ENCODE measurements at regions not wholly inside any gene's neighbourhood (a gene's known extent, or its start where the extent isn't known, plus 50 kb on each side); places are given as distances from the start of the nearest gene placed in this dataset.

- Histone ChIP-seq H3K9me3 (ENCODE audit: control insufficient read depth in 4 of 4, insufficient read depth in 3 of 4, low read length in 3 of 4) (peaks cover 0 to 1% (median 0%) of the 10 kb centered on the region in 4 donors), H3K9ac (ENCODE audit: insufficient read depth in 1 of 2, low read length in 2 of 2) (no peak overlapping the region), H3K27me3 (ENCODE audit: control insufficient read depth in 3 of 3, insufficient read depth in 3 of 3, low read length in 2 of 3) (no peaks in the 10 kb centered on the region), H3K4me3 (no peak overlapping the region), H3K27ac (ENCODE audit: low read depth in 1 of 2, low read length in 1 of 2) (no peak overlapping the region), H3K36me3 (ENCODE audit: control insufficient read depth in 4 of 4, insufficient read depth in 4 of 4, low read length in 4 of 4) (no peaks in the 10 kb centered on the region), H3K4me1 (ENCODE audit: control insufficient read depth in 5 of 5, insufficient read depth in 5 of 5, low read length in 5 of 5) (no peaks in the 10 kb centered on the region)
- DNase-seq (no peak), ATAC-seq (ENCODE audit: insufficient read depth, low FRiP score) (no peak)
- 85 to 86% methylated on average over 5 of the region's 5 CpGs for WGBS, 2 donors
- no peak for TF ChIP-seq CTCF (IDR thresholded peaks at IDR 0.05; ENCODE audit: control extremely low read depth, extremely low read depth)
These were observed 235.2 kb upstream of the ASCC3 start for GRCh38 chr6:101116337-101116736.

GRCh38 chr6:101117393-101118135 lies 236.4 kb upstream of the ASCC3 start:
- H3K4me3 ChIP-seq: no peak overlapping the region
- WGBS, 2 donors: 56 to 61% methylated on average over 11 of the region's 11 CpGs
- H3K9me3 ChIP-seq (ENCODE audit: control insufficient read depth in 4 of 4, insufficient read depth in 3 of 4, low read length in 3 of 4): peaks cover 0 to 1% (median 0%) of the 10 kb centered on the region in 4 donors
- H3K36me3 ChIP-seq (ENCODE audit: control insufficient read depth in 4 of 4, insufficient read depth in 4 of 4, low read length in 4 of 4): no peaks in the 10 kb centered on the region
- ATAC-seq (ENCODE audit: insufficient read depth, low FRiP score) (no peak), DNase-seq (no peak)
- no peak overlapping the region for H3K9ac ChIP-seq (ENCODE audit: insufficient read depth in 1 of 2, low read length in 2 of 2)
- H3K27me3 ChIP-seq (ENCODE audit: control insufficient read depth in 3 of 3, insufficient read depth in 3 of 3, low read length in 2 of 3): no peaks in the 10 kb centered on the region
- no peak for TF ChIP-seq CTCF (IDR thresholded peaks at IDR 0.05; ENCODE audit: control extremely low read depth, extremely low read depth)
- H3K4me1 ChIP-seq (ENCODE audit: control insufficient read depth in 5 of 5, insufficient read depth in 5 of 5, low read length in 5 of 5): no peaks in the 10 kb centered on the region
- no peak overlapping the region for H3K27ac ChIP-seq (ENCODE audit: low read depth in 1 of 2, low read length in 1 of 2)

- no peaks in the 10 kb centered on the region for H3K4me1 ChIP-seq (ENCODE audit: control insufficient read depth in 5 of 5, insufficient read depth in 5 of 5, low read length in 5 of 5)
- no peak overlapping the region for H3K4me3 ChIP-seq
- TF ChIP-seq CTCF (IDR thresholded peaks at IDR 0.05; ENCODE audit: control extremely low read depth, extremely low read depth): no peak
- H3K27me3 ChIP-seq (ENCODE audit: control insufficient read depth in 3 of 3, insufficient read depth in 3 of 3, low read length in 2 of 3): no peaks in the 10 kb centered on the region
- H3K9me3 ChIP-seq (ENCODE audit: control insufficient read depth in 4 of 4, insufficient read depth in 3 of 4, low read length in 3 of 4): peaks cover 0 to 1% (median 0%) of the 10 kb centered on the region in 4 donors
- no peaks in the 10 kb centered on the region for H3K36me3 ChIP-seq (ENCODE audit: control insufficient read depth in 4 of 4, insufficient read depth in 4 of 4, low read length in 4 of 4)
- ATAC-seq (ENCODE audit: insufficient read depth, low FRiP score): no peak
- 52 to 71% methylated on average over 1 of the region's 1 CpG for WGBS, 2 donors
- no peak overlapping the region for H3K9ac ChIP-seq (ENCODE audit: insufficient read depth in 1 of 2, low read length in 2 of 2)
- DNase-seq: no peak
- H3K27ac ChIP-seq (ENCODE audit: low read depth in 1 of 2, low read length in 1 of 2): no peak overlapping the region
These were observed 236.9 kb upstream of the ASCC3 start for GRCh38 chr6:101118136-101118396.

GRCh38 chr6:101120747-101121146 lies 239.6 kb upstream of the ASCC3 start:
- ATAC-seq (ENCODE audit: insufficient read depth, low FRiP score) (no peak), DNase-seq (no peak)
- peaks cover 0 to 1% (median 0%) of the 10 kb centered on the region in 4 donors for H3K9me3 ChIP-seq (ENCODE audit: control insufficient read depth in 4 of 4, insufficient read depth in 3 of 4, low read length in 3 of 4)
- no peaks in the 10 kb centered on the region for H3K36me3 ChIP-seq (ENCODE audit: control insufficient read depth in 4 of 4, insufficient read depth in 4 of 4, low read length in 4 of 4)
- H3K4me1 ChIP-seq (ENCODE audit: control insufficient read depth in 5 of 5, insufficient read depth in 5 of 5, low read length in 5 of 5): no peaks in the 10 kb centered on the region
- no peak for TF ChIP-seq CTCF (IDR thresholded peaks at IDR 0.05; ENCODE audit: control extremely low read depth, extremely low read depth)
- WGBS, 2 donors: 80 to 86% methylated on average over 4 of the region's 4 CpGs
- no peak overlapping the region for H3K4me3 ChIP-seq
- no peak overlapping the region for H3K27ac ChIP-seq (ENCODE audit: low read depth in 1 of 2, low read length in 1 of 2)
- no peak overlapping the region for H3K9ac ChIP-seq (ENCODE audit: insufficient read depth in 1 of 2, low read length in 2 of 2)
- no peaks in the 10 kb centered on the region for H3K27me3 ChIP-seq (ENCODE audit: control insufficient read depth in 3 of 3, insufficient read depth in 3 of 3, low read length in 2 of 3)
